ENCODE measurements at regions not wholly inside any gene's neighbourhood (a gene's known extent, or its start where the extent isn't known, plus 50 kb on each side); places are given as distances from the start of the nearest gene placed in this dataset.
"Not testable (repeated sequence)": the region's sequence is repeated elsewhere in the genome, so short reads cannot be mapped to it uniquely, and the experiment has no call there.

- DNase-seq (ENCODE audit: low read depth in 4 of 4, low spot score in 2 of 4): no peak
Observed at GRCh38 chr3:110897046-110897445, 174.6 kb upstream of the NECTIN3 start.

DNA sequence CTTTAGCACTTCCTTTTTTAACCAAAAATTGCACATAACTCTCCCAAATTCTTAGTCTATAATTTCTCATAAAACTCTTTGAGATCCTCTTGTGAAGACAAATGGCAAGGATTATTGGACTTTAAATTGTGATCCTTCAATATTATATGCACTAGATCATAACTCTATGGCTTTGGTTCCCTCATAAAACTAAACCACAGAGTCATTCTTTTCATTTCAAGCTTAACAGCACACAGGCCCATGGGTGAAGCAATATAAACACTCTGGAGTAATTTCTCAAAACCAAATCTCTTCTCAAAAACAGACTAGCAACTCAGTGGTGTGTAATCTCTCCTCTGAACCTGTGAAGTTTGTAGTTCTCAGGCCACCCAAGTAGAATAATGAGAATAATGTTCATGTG lies 171.0 kb upstream of the NECTIN3 start:
- DNase-seq (ENCODE audit: low read depth in 4 of 4, low spot score in 2 of 4): no peak

- no peak for DNase-seq (ENCODE audit: low read depth in 4 of 4, low spot score in 2 of 4)
Observed at GRCh38 chr3:110901536-110901935, 170.1 kb upstream of the NECTIN3 start.

GRCh38 chr3:110902453-110903085 lies 169.0 kb upstream of the NECTIN3 start:
- no peak for DNase-seq (ENCODE audit: low read depth in 4 of 4, low spot score in 2 of 4)

DNA sequence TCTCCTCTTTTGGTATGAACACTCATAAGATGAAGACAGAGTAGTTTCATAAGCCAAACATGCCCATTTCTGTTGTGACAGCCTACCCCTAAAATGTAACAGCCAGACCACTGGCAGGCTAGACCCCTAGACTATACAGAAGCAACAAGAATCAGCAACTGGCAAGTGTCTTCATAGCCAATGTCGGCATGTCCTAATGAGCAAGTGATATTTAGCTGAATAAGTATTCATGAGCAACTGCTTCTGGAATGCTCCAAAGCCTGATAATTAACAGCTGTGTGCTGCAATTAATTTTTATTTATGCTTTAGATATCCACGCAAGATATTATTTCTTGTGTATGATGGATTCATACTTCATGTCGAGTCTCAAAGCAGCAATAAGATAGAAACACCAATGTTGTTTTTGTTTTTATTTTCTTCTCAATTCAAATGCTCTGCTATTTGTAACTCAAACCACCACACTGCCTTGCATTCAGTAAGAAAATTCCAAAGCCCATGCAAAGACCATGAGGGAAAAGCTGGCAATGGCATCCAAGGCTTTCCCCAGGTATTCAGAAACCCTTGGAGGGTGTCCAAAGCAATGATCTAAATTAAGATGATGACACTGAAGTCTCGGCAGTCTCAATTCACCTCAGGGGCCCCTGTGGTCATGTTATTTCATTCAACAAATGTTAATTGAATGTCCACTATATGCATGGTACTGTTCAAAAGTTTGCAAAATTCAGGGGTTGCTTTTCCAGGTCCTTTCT lies 167.7 kb upstream of the NECTIN3 start:
- DNase-seq (ENCODE audit: low read depth in 4 of 4, low spot score in 2 of 4): no peak

- DNase-seq (ENCODE audit: low read depth in 4 of 4, low spot score in 2 of 4): no peak
Observed at GRCh38 chr3:110904520-110904890, 167.1 kb upstream of the NECTIN3 start.

GRCh38 chr3:110905121-110905520 lies 166.5 kb upstream of the NECTIN3 start:
- DNase-seq (ENCODE audit: low read depth in 4 of 4, low spot score in 2 of 4): no peak

DNA sequence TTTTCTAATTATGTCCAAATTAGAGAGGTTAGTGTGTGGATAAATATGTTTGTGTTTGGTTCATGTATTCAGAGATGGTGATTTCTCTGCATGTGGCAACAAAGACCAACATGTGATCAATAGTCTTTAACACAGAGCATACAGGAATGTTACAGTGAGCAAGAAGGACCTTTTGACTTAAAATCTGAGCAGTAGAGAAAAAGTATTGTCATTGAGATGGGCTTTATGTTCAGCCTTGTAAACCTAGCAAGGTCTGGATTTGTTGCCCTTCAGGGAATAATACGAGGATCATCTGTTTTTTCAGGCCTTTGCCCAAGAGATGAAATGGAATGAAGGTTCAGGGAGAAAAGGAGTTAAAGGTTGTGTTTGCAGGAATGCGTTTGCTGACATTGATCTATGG lies 161.8 kb upstream of the NECTIN3 start:
- no peak for DNase-seq (ENCODE audit: low read depth in 4 of 4, low spot score in 2 of 4)

DNA sequence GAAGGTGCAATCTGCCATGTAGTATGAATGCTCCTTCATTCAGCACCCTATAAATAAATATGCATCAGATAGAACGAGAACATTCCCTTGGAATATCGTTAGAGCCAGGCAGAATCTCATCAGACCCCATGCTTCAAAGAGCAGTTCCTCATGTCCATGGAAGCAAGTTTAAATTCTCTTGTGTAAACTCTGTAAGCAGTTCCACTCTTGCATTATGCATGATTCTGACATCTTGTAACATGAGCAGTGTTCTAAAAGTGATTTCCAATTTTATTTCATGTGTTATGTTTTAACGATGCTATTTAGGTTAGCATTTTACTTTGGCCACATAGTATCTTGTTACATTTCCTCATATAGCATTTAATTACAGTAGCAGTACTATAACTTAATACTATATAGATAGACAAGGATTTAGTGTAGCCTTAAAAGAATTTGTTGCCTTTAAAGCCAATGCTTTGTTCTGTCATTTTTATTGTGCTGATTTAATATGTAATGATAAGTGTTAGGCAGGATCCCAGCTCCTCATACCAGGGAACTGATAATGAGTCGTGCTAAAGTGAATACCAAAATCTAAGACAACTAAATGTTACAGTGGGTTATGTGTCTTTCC lies 161.2 kb upstream of the NECTIN3 start:
- DNase-seq (ENCODE audit: low read depth in 4 of 4, low spot score in 2 of 4): no peak

- DNase-seq (ENCODE audit: low read depth in 4 of 4, low spot score in 2 of 4): no peak
Observed at GRCh38 chr3:110918963-110919362, 152.7 kb upstream of the NECTIN3 start.

DNA sequence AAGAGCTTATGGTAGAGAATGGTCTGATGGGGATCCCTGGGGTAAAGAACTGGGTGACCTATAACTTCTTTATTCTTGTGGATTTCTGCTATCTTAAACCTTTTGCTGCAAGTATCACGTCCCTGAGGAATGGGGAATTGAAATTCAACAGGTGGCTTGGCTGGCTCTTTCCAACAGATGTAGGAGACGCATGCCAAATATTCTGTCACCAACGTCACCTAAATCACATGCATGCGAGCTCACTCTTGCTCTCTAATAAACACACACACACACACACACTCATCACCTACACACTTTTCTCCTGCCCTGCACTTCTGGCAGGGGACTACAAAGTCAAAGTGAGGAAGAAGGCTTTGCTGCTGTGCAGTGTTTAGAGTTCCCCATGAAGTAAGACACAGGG lies 145.8 kb upstream of the NECTIN3 start:
- no peak for DNase-seq (ENCODE audit: low read depth in 4 of 4, low spot score in 2 of 4)

- DNase-seq (ENCODE audit: low read depth in 4 of 4, low spot score in 2 of 4): no peak
Observed at GRCh38 chr3:110928016-110928662, 143.5 kb upstream of the NECTIN3 start.

- DNase-seq (ENCODE audit: low read depth in 4 of 4, low spot score in 2 of 4): no peak
Observed at GRCh38 chr3:110929816-110930215, 141.8 kb upstream of the NECTIN3 start.

GRCh38 chr3:110932567-110932966 lies 139.0 kb upstream of the NECTIN3 start:
- DNase-seq (ENCODE audit: low read depth in 4 of 4, low spot score in 2 of 4): no peak

DNA sequence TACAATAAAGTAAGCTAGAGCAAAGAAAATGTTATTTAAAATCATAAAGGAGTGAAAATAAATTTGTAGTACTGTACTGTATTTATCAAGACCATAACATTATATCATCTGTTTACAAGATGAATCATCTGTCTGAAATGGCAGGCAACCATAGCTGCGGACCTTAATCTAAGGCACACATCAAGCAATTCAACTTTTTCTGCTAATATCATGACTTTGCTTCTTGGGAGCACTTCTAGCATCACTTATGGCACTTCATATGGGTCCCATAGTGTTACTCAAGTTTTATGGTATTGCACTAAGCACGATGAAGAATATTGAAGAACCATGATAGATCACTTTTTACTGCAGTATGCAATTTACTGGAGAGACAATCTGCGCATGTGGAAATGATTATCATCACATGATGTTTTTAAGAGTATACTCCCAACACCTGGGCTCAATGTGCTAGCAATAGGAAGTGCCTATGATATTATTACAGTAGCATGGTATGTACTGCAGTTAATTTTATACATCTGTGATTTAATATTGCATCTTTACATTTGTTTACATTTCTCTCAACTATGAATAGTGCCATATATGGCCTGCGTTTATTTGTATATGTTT lies 137.7 kb upstream of the NECTIN3 start:
- DNase-seq (ENCODE audit: low read depth in 4 of 4, low spot score in 2 of 4): no peak

DNA sequence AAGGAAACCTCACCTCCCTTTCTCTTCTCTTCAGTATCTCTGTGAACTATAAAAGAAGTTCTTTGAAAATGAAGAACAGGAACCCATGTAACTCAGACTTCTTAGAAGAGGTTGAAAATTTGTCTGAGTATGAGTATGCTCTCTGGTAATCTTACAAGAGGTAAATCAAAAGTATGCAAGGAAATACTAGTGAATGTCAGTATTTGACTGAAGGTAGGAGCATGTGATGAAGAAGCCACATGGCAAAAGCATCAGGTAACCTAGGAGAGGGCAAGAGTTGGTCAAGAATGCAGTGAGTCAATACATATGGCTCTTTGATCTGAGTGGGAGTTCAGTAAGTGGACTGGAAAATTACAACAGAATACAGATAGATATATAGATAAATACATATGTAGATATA lies 133.0 kb upstream of the NECTIN3 start:
- no peak for DNase-seq (ENCODE audit: low read depth in 4 of 4, low spot score in 2 of 4)

DNA sequence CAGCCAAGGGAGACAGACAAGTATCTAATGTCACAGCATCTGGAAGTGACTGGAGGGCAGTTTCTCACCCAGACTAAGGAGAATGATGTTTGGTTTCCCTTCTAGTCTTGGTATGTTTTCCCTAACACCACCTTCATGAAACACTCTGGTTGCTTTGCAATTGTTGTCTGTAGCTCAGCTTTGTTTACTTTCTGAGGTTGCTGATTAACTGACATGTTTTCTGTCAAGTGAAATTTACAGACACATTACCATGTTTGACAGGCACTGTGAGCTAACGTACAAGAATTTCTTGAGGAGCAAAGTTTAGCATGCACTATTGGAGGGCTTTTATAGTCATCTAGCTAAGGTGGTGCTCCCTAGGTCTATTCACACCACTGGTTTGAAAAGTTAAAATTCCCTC lies 131.6 kb upstream of the NECTIN3 start:
- no peak for DNase-seq (ENCODE audit: low read depth in 4 of 4, low spot score in 2 of 4)

DNA sequence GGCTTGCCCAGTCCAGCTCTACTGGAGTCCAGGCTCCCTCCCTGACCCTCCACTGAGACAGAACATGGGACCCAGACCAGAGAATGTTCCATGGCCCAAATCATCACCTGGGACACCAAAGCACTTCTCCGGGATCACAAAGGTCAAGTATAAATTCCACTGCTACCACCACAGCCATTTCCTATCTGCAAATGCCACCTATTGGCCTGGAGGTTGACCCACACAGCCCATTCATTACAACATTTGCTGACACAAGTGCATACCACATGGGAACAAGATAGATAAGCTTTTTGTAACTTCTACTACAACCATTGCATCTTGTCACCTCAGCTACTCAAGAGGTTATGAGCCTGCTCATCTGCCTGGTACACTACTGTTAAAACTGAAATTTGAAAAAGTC lies 126.8 kb upstream of the NECTIN3 start:
- no peak for DNase-seq (ENCODE audit: low read depth in 4 of 4, low spot score in 2 of 4)

GRCh38 chr3:110946810-110947209 lies 124.8 kb upstream of the NECTIN3 start:
- DNase-seq (ENCODE audit: low read depth in 4 of 4, low spot score in 2 of 4): no peak

- DNase-seq (ENCODE audit: low read depth in 4 of 4, low spot score in 2 of 4): not testable (repeated sequence)
Observed at GRCh38 chr3:110949194-110949593, 122.4 kb upstream of the NECTIN3 start.

GRCh38 chr3:110955301-110955880 lies 116.2 kb upstream of the NECTIN3 start:
- no peak for DNase-seq (ENCODE audit: low read depth in 4 of 4, low spot score in 2 of 4)

Data from left renal cortex interstitium (tissue), 4 donors.